SHP77 (cell line): ENCODE measurements at regions not wholly inside any gene's neighbourhood (a gene's known extent, or its start where the extent isn't known, plus 50 kb on each side); places are given as distances from the start of the nearest gene placed in this dataset.
A peak's percentile ranks its signal among the peaks of the same experiment; 100 is the strongest.

Experiments used
- DNase-seq, 2 experiments: peaks; one replicate each; lab custom pipeline; 2025; lab: John Stamatoyannopoulos, UW

DNA sequence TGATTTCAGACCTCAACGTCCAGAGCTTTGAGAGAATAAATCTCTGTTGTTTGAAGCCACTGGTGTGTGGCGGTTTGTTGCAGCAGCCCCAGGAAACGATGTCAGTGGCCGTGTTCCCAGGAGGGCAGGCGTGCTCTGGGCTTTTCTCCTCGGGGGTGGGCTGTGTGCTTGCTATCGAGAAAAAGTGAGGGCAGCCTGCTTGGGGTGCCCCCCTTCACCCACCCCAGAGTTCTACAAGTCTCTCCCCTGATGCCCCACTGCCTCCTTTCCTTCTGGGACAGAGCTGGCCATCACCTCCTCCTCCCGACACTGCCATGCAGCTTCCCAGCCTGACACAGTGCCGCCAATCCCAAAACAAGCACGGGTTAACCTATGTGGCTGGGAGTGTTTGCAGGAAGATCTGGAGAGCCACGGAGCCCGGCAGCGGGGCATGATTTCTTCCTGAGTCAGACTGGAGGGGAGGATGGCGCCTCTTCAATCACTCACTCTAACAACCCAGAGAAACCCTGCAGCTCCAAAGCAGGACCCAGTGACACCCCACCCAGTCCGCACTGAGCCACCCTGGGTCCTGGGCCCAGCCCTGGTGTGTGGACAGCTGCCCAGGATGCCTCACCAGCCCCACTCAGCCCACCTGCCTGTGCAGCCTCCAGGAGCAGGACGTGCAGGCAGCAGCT lies 213.7 kb upstream of the RAB6C start:
- peak in 1 of 2 experiments; percentile 23 for DNase-seq

DNA sequence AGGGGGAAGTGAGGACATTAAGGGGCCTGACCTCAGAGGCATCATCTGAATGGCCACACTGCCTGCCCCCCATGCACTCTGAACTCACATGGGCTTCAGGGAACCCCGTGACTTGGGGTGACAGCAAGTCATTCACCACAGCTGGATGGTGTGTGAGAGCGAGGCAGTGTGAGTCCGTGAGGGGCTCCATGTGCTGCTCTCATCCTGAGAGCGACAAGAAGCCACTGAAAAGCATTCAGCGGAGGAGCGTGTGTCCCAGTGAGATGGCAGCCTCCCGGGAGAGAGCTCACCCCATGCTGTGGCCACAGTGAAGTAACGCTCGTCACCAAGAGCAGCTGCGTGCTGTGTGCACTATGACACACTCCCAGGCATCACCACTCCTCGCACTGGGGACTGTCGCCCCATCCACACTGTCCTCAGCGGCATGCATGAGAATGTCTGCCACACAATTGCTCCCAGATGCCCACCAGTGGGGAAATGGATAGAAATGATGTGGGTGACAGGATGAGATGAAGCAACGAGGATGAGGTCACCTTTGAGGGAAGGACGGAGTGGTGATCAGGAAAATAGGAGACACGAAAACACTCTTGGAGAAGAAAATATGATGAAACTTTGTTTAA lies 213.0 kb upstream of the RAB6C start:
- DNase-seq, result peak; percentile 19 to 35

DNA sequence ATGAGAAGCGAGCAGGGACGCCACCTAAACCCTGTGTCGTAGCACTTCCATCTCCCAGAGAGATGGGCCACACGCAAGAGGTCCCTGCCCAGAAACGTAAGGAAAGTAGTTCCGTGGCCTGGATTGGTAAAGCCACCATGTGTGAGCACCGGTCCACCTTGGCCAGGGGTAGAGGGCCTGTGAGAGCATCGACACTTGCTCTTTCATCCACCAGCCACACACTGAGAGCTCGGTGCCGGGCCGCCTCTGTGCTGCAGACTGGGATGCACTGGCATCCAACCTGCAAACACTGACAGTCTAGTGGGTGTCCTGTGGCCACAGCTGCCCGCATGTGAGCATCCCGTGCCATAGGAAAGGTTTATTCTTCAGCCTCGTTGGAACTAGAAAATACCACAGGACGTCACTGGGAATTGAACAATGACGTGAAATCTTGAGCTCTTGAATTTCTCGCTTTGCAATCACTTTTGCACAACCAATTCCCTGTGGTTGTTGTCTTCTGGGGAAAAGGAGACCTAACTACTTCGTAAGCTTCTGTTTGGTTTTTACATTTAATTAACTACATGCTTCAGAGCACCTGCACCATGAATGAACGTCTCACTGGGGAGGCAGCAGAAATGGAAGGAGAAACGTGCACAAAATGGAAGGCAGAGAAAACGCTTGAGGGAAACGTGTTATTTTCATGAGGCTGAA lies 212.0 kb upstream of the RAB6C start:
- DNase-seq, result no peak

DNA sequence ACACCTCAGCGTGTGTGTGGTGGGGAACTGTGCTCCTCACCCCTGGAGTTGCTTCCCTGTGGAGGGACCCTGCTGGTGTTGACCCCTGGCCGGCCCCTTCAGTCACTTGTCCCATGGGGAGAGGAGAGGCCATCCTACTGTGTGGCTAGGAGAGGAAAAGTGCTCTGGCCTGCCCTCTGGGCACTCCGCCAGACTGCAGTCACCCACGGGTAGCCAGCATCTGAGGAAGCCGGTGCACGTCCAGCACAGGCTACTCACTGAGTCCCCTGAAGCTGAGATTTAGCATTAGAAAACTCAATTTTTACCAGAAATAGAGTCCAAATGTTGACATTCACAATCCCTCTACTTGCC lies 211.5 kb upstream of the RAB6C start:
- peak in 1 of 2 experiments; percentile 3 for DNase-seq

DNA sequence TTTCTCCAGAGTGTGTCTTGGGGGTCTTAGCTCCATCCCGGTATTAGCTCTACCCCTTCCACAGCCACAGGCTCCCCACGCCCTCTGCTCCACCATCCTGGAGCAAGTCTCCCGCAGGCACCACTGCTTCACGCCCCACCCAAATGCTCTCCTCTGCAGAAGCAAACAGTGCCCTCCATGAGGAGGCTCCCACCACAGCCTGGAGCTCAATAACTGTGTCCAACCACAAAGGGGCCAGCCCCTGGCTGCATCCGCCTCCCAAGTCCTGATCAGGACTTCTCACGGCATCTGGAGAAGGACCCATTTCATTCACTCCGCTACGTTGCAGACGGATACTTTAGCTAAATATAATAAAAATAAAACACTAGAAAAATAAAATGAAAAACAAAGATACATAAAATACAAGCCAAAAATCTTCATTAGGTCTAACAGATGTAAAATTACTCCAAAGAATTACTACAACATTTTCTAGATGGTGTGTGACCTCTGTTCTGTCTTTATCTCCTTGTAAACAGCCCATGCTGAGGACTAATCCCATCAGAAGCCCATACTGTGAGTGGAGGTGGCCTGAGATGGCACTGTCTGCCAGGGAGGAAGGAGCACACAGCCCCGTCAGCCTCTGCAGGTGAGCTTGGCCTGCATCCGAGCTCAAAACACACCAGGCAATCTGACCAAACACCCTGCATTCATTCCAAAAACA lies 210.8 kb upstream of the RAB6C start:
- no peak for DNase-seq

DNA sequence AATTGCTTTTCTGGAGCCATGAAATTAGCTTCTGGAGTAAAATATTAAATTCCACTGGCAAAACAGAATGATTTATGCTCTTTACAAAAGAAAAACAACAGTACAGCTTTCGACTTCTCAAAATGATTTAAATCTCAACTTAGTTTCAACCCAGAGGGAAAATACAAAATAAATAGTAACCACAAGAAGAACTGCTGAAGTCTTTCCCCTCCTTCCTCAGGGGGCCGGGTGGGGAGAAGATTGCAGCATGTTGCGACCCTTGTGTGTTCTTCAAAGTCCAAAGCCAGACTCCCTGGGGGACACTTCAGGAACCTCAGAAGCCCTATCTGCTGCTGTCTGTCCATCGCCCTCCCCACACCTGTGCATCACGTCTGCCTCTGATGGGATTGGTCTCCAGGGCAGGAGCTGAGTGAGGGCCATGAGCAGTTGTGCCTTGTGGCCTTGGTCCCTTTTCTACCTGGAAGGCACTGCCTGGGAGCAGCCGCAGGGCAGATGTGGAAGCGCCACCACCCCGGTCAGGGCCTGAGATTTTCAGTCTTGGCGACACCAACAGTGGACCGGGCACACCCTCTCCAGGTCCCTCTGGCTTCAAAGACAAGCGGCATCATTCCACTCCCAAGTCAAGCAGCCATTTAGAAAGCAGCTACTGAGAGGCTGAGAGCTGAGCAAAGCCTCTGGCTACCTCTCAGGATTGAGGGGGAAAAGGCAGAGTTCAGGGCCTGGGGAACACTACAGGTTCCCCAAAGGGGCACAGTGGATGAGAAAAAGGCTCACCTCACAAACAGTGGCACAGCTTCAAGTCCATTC lies 210.1 kb upstream of the RAB6C start:
- no peak for DNase-seq

DNA sequence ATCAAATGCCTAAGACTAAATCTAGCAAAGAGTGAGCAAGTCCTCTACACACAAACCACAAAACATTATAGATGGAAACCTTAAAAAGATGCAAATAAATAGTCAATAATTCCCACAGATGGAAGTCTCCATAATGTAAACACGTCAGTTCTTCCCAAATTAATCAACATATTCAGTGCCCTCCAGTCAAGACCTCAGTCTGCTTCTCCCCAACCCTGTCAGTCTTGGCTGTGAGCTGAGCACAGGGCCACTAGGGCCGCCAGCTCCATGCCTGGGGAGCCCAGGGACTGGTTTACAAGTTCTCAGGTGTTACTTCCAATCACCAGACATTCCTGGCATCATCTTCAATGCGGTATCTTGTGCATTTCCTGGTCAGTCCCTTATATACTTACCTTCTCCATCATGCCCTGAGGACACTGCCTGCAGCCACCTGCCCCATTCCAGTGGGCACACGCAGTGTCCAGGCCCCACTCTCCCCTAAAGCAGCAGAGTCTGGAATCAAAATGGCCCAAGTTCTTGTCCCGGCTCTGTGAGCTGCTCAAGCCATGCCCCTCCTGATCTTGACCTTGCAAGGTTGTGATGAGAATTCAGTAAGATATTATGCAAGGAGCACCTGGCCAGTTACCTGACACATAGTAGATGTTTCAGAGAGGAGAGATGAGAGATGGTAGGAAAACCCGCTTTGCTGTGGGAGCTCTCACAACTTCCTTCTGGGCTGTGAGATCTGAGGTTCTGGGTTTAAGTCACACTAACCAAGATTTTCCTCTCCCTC lies 207.9 kb upstream of the RAB6C start:
- DNase-seq, result no peak

GRCh38 chr2:129772190-129772579 lies 207.3 kb upstream of the RAB6C start:
- DNase-seq, result no peak

DNA sequence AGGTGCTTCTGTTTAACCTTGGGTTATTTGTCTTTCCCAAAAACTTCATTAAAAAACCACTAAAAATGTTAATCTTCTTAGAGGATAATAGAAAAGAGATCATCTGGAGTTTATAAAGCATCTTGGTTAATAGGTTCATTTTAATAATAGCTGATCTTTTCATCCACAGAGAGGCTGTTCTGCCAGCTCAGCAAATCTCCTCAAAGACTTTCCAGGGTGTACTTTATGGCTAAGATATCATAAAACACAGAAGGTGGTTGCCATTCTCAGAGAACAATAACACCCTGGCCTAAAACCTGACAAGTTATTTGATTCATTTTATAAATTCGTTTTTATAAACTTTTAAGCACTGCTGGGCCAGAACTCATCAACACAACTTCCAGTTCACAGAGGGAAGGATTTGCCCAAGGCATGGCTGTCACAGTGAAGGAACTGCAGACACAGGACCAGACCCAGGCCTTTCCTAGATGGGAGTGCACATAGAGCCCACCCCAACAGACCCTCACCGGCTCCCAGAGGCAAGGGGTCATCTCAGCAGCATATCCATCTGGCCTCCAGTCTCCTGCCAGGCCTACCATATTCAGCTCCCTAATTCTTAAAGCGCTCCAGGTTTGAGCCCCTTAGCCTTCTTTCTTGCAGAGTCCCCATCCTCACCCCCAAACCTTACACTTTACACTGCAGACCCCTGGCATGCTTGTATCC lies 203.4 kb upstream of the RAB6C start:
- no peak for DNase-seq

- no peak for DNase-seq
Observed at GRCh38 chr2:129777146-129777545, 202.3 kb upstream of the RAB6C start.

DNA sequence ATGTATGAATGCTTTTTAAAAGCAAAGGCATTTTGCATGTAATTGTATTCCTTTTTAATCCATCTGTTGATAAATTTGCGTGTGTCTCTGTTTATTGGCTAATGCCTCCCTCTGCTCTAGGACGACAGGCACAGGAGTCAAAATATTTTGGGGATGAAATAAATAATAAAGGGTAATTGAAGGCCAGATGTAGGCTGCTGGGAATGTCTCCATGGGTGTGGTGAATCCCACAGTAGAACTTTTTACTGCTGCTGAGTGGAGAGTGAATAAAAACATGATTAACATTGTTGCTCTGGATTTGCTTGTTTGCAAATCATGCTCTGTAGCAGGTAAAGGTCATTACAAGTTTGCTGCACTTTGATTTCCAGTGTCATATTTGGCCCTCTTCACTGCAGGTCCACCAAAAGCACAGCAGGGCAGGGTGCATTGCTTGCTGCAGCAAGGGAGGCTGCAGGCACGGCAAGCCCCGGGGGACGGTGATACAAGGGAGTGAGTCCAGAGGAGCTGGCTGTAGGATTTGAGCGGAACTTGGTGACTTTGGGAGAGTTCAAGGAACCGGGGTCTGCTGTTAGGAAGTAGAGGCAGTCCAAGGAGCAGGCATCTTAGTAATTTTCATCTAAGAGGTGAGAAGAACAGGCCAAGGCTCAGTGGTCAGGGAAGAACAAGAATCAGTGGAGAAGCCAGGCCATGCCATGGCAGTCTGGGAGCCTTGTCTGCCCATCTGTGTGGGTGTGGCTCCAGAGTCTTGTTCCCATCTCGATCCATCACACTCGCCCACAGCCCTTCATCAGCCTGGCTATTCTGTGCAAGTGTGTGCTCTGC lies 201.5 kb upstream of the RAB6C start:
- no peak for DNase-seq

DNA sequence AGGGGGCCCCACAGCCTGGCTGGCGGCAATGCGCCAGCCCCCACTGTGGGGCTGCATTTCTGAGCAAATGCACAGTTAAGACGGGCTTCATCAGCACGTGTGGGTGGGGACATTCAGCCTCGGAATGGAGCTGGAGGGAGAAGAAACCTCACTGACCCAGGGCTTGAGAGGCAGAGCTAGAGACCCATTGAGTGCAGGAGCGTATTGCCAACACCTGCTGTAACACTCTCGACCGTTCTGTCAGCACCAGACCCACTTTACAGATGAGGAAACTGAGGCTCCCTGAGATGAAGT lies 200.9 kb upstream of the RAB6C start:
- DNase-seq, result no peak

- no peak for DNase-seq
Observed at GRCh38 chr2:129779783-129780182, 199.7 kb upstream of the RAB6C start.

GRCh38 chr2:129780316-129781270 lies 198.9 kb upstream of the RAB6C start:
- DNase-seq, result no peak

- no peak for DNase-seq
Observed at GRCh38 chr2:129781749-129782632, 197.5 kb upstream of the RAB6C start.

DNA sequence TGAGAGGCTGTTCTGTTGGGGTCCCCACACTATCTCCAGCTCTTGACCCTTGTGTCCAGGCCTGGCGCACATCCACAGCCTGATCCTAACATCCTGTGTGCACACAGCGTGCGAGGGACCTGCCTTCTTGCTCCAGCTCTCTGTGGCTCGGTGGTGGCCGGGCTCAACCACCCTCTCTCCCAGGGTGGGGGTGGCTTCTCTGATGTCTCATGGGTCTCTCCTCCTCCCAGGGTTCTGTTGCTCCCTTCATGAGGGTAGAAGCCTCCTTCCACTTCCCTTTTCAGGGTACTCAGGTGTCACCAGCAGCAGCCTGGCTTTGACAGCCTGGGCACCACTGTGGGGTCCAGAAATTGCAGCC lies 196.9 kb upstream of the RAB6C start:
- no peak for DNase-seq

DNA sequence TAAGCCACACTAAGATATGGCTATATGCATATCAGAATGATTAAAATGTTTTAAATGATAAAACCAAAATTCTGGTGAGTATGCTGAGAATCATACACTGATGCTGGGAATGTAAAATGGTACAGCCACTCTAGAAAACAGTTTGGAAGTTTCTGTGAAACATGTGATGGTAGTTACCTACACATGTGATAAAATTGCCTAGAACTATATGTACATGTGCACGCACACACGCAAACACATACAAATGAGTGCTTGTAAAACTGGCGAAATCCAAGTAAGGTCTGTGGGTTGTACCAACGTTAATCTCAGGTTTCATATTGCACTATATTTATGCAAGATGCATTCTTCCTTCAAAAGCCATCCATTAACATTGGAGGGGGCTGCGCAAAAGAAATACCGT lies 195.0 kb upstream of the RAB6C start:
- DNase-seq, result no peak

DNA sequence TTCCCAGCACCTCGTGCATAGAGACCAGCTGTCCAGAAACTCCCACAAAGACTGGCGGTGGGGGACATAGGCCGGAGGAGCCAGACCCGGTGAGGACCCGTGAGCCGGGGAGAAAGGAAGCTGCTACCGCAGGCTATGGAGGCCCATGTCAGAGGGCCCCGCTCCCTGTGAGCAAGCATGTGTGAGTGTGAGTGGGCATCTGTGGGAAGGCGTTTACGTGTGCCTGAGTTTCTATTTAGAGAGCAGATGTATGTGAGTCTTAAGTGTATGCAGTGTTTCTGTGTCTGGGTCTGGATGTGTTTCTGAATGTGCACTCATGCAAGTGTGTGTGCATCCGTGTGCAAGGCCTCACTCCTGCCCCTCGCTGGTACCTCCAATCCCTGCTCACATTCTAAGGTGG lies 187.8 kb upstream of the RAB6C start:
- no peak for DNase-seq
